Heart left ventricle (tissue), 16 donors: ENCODE measurements at regions not wholly inside any gene's neighbourhood (a gene's known extent, or its start where the extent isn't known, plus 50 kb on each side); places are given as distances from the start of the nearest gene placed in this dataset.

Source experiments
- ATAC-seq, 4 donors: fragments of 200-7000 bp; cut with Tn5 transposase; one replicate each; pipeline ENCODE4 v1.9.1; 2020 to 2022; ENCODE audit warnings: moderate library complexity in 4 of 4, mild to moderate bottlenecking in 3 of 4, moderate number of reproducible peaks in 1 of 4
- DNase-seq, 5 donors: peaks; one replicate each; pipeline ENCODE4 v3.0.0-alpha.2; 2020
- H3K27ac ChIP-seq, 12 donors: fragments of 200-600 bp; sonication (generic) in 4 of 12; one replicate each; pipeline versions ENCODE4 v1.5.0 to v1.8.0; 2016 to 2022; ENCODE audit warnings: mild to moderate bottlenecking in 2 of 12
- H3K27me3 ChIP-seq, 9 donors: fragments of 200-600 bp; sonication (generic) in 2 of 9; one replicate each; pipeline versions ENCODE4 v1.5.1 to v1.8.0; 2016 to 2022; ENCODE audit warnings: mild to moderate bottlenecking in 3 of 9
- H3K36me3 ChIP-seq, 9 donors: fragments of 200-600 bp; sonication (generic) in 2 of 9; one replicate each; pipeline versions ENCODE4 v1.5.0 to v1.8.0; 2018 to 2022; ENCODE audit warnings: mild to moderate bottlenecking in 2 of 9
- H3K4me1 ChIP-seq, 12 donors: fragments of 200-600 bp; sonication (generic) in 4 of 12; one replicate each; pipeline versions ENCODE4 v1.5.0 to v1.8.0; 2016 to 2022; ENCODE audit warnings: mild to moderate bottlenecking in 3 of 12
- H3K4me3 ChIP-seq, 12 donors: fragments of 200-600 bp; sonication (generic) in 4 of 12; one replicate each; pipeline versions ENCODE4 v1.5.0 to v1.8.0; 2017 to 2022; ENCODE audit warnings: mild to moderate bottlenecking in 9 of 12, moderate library complexity in 4 of 12
- H3K9me3 ChIP-seq, 12 donors: fragments of 200-600 bp; sonication (generic) in 4 of 12; one replicate each; pipeline versions ENCODE4 v1.5.0 to v1.8.0; 2016 to 2022; ENCODE audit warnings: mild to moderate bottlenecking in 1 of 12
- CTCF ChIP-seq, 12 donors: fragments of 200-600 bp; sonication (generic) in 4 of 12; IDR thresholded peaks; one replicate each; pipeline versions ENCODE4 v1.5.0 to v1.8.0; 2018 to 2022; ENCODE audit warnings: antibody characterized with exemption in 12 of 12, mild to moderate bottlenecking in 5 of 12
- POLR2A ChIP-seq, 2 donors: fragments of 450-650 bp; IDR thresholded peaks; one replicate each; pipeline ENCODE4 v1.6.1; 2017; ENCODE audit warnings: antibody characterized with exemption in 2 of 2, mild to moderate bottlenecking in 2 of 2, moderate library complexity in 2 of 2
- WGBS, 4 donors: extraction: QIAGEN DNeasy Blood & Tissue Kit in 2 of 4; methylation state at CpG; one replicate each; pipeline versions ENCODE4 v1.1.5 to v1.1.7; 2013 to 2018; 5-methylcytosine and 5-hydroxymethylcytosine counted together
- intact Hi-C, 10 donors: fragments of 100-400 bp; cut with DNase I; formaldehyde crosslinking; loops; one replicate each; pipeline versions ENCODE4 v1.11.1 to v1.14.2; 2022
- donor health status: ischemic (EF 13 %, LVEDD 7.1; RV severe dilation, severe dysfunction).
- donor health status: healthy with polysubstance abuse.
- donor health status: DM: no; HTN: yes; CAD: no.
- donor health status: DM: no; HTN: no; CAD: no.
- donor health status: ischemic (EF 25% LVEDD 6.9; RV normal size, moderate dysfunction).
- donor health status: ischemic (EF 25% LVEDD 5.7; RV mildly dilated, moderate dysfunction).
- donor health status: healthy.
- donor health status: DM: yes; HTN: yes; CAD: no.
- donor health status: ischemic (EF 35%, LVEDD 5.7; RV mildly dilated, moderate dysfunction).
- donor health status: nonischemic (EF 11% LVEDD 7.7; RV severe dilation, severe dysfunction).
- donor health status: DM: yes; HTN: yes; CAD: no.
- donor health status: PGD.
- donor health status: ischemic (EF 29% LVEDD 5.4; RV normal size, mild dysfunction).
- donor health status: nonischemic (EF 23%, LVEDD 6.1; RV moderate dilation, normal function).

- no peak overlapping the region for H3K4me3 ChIP-seq
- no peak for DNase-seq
- H3K27me3 ChIP-seq, result no peaks in the 10 kb centered on the region
- TF ChIP-seq CTCF (IDR thresholded peaks at IDR 0.05) (no peak), POLR2A (IDR thresholded peaks at IDR 0.05) (no peak)
- H3K27ac ChIP-seq, result no peak overlapping the region
- no peaks in the 10 kb centered on the region for H3K36me3 ChIP-seq
- intact Hi-C loops, result no loop called here
- H3K4me1 ChIP-seq, result no peaks in the 10 kb centered on the region
- 52 to 69% (median 67%) methylated on average over 1 of the region's 1 CpG for WGBS, 4 donors
- no peaks in the 10 kb centered on the region for H3K9me3 ChIP-seq
- ATAC-seq, result no peak
Measured at GRCh38 chr10:8396675-8397074, 342.2 kb downstream of the GATA3 start.

DNA sequence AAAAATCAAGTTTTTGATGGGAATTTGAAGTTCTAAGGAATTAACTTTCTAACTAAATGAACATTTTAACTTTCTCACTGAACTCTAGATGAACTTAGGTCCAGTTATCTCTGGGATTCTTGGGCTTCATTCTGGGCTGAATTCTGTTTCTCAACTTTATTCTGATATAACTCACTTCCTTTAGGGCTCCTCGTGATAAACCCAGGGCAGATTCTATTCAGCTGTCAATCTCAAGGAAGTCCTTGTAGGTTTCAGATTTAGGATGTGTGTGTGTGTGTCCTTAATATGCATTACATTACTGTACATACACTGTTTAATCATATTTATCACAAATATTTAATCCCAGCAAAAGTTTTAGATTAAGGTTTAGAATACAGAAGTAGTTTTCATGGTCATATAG is 344.3 kb downstream of the GATA3 start:
- 29 to 54% (median 39%) methylated on average over 1 of the region's 1 CpG for WGBS, 4 donors

DNA sequence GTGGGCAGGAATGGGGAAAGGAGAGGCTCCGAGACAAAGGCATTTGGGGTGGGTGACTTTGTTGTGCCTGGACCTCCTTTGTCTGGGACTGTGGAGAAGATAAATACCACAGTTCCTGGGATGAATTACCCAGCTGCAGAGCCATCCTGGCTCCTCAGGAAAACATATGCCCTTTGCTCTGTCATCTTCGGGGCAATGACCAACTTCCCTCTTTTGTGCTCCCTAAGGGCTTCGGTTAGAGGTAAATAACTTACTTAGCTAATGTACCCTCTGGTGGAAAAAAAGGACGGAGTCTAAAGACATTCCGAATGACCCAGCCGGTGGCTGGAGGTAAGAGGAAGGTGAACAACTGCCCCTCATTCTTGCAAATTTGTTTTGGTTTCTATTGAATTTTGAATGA is 345.7 kb downstream of the GATA3 start:
- intact Hi-C loops, result no loop called here
- DNase-seq (no peak), ATAC-seq (no peak)
- Histone ChIP-seq H3K27me3 (no peaks in the 10 kb centered on the region), H3K4me3 (no peak overlapping the region), H3K27ac (no peak overlapping the region), H3K4me1 (peaks cover 0 to 11% (median 0%) of the 10 kb centered on the region in 12 donors), H3K36me3 (no peaks in the 10 kb centered on the region), H3K9me3 (no peaks in the 10 kb centered on the region)
- no peak for TF ChIP-seq CTCF (IDR thresholded peaks at IDR 0.05)
- no peak for TF ChIP-seq POLR2A (IDR thresholded peaks at IDR 0.05)
- 63 to 70% (median 68%) methylated on average over 6 of the region's 6 CpGs for WGBS, 4 donors

More for the DNA sequence above, 344.3 kb downstream of the GATA3 start:
- no peak overlapping the region for H3K4me3 ChIP-seq
- intact Hi-C loops, result no loop called here
- no peak overlapping the region for H3K27ac ChIP-seq
- H3K9me3 ChIP-seq, result no peaks in the 10 kb centered on the region
- no peak for ATAC-seq
- no peak for DNase-seq
- no peaks in the 10 kb centered on the region for H3K27me3 ChIP-seq
- TF ChIP-seq CTCF (IDR thresholded peaks at IDR 0.05) (no peak), POLR2A (IDR thresholded peaks at IDR 0.05) (no peak)
- no peaks in the 10 kb centered on the region for H3K36me3 ChIP-seq
- H3K4me1 ChIP-seq, result peaks cover 0 to 4% (median 0%) of the 10 kb centered on the region in 12 donors

- no peak for DNase-seq
- Histone ChIP-seq H3K27me3 (no peaks in the 10 kb centered on the region), H3K4me3 (no peak overlapping the region), H3K9me3 (no peaks in the 10 kb centered on the region), H3K27ac (no peak overlapping the region), H3K36me3 (no peaks in the 10 kb centered on the region), H3K4me1 (peaks cover 0 to 11% (median 0%) of the 10 kb centered on the region in 12 donors)
- WGBS, 4 donors, result 71 to 79% (median 75%) methylated on average over 3 of the region's 3 CpGs
- TF ChIP-seq POLR2A (IDR thresholded peaks at IDR 0.05), result no peak
- TF ChIP-seq CTCF (IDR thresholded peaks at IDR 0.05), result no peak
- intact Hi-C loops, result no loop called here
- ATAC-seq, result no peak
Measured at GRCh38 chr10:8400892-8401291, 346.4 kb downstream of the GATA3 start.
